ENCODE measurements at regions not wholly inside any gene's neighbourhood (a gene's known extent, or its start where the extent isn't known, plus 50 kb on each side); places are given as distances from the start of the nearest gene placed in this dataset.

DNA sequence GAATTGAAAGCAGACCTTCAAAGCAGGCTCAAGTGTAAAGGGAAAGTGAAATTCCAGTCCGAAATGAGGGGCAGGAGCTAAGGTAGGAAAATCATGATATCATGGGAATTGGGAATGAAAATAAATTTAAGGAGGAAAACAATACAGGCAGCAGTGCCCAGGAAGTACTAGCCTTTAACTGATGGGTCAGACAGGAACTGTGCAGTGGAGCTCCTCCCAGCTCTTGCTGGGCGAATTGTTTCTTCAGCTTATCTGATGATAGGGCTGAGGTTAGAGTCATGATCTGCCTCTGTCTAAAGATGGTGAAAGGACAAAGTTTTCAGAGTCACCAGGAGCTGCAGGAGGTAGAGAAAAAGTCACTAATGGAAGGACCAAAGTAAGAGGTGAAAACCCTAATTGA lies 457.9 kb upstream of the PTCHD4 start (continued):
- TF ChIP-seq, protein P1, sequence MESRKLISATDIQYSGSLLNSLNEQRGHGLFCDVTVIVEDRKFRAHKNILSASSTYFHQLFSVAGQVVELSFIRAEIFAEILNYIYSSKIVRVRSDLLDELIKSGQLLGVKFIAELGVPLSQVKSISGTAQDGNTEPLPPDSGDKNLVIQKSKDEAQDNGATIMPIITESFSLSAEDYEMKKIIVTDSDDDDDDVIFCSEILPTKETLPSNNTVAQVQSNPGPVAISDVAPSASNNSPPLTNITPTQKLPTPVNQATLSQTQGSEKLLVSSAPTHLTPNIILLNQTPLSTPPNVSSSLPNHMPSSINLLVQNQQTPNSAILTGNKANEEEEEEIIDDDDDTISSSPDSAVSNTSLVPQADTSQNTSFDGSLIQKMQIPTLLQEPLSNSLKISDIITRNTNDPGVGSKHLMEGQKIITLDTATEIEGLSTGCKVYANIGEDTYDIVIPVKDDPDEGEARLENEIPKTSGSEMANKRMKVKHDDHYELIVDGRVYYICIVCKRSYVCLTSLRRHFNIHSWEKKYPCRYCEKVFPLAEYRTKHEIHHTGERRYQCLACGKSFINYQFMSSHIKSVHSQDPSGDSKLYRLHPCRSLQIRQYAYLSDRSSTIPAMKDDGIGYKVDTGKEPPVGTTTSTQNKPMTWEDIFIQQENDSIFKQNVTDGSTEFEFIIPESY (IDR thresholded peaks at IDR 0.05): no peak

DNA sequence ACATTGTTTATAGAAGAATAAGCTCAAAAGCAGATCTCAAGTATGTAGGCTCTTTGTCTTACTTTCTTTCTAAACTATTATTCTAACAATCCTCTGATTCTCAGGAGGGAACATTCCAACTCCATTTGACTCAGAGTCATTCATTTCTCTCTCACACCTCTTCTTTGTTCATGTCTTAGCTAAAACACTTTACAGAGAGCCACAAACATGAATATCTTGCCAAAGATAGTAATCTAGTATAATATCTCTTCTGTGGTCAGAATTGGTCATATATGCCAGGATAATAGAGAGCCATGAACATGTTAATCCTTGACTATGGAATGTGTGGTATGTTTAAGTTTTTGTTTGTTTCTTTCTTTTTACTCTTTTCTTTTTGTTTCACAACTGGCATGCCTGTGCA lies 456.0 kb upstream of the PTCHD4 start:
- Histone ChIP-seq H3K9ac (ENCODE audit: control insufficient read depth, insufficient read depth, low read length) (no peak overlapping the region), H3K27ac (ENCODE audit: control insufficient read depth, insufficient read depth) (no peak overlapping the region), H3K4me2 (ENCODE audit: control insufficient read depth, insufficient read depth) (no peak overlapping the region), H3K4me1 (ENCODE audit: control insufficient read depth, insufficient read depth, low read length) (no peaks in the 10 kb centered on the region), H3K4me3 (no peak overlapping the region), H3K27me3 (replicated peaks in 1 of 2; ENCODE audit: control insufficient read depth in 2 of 2, insufficient read depth in 2 of 2, low read length in 1 of 2) (no peaks in the 10 kb centered on the region), H3K79me2 (ENCODE audit: control insufficient read depth, insufficient read depth, low read length) (no peaks in the 10 kb centered on the region), H3K9me3 (replicated peaks; ENCODE audit: control insufficient read depth, insufficient read depth, low read length) (no peaks in the 10 kb centered on the region), H3K36me3 (ENCODE audit: control insufficient read depth in 2 of 2, insufficient read depth in 2 of 2, low read length in 1 of 2) (no peaks in the 10 kb centered on the region), H4K20me1 (ENCODE audit: control insufficient read depth, insufficient read depth) (no peaks in the 10 kb centered on the region), H2AFZ (ENCODE audit: control insufficient read depth, low read depth, low read length) (no peak overlapping the region)
- CTCF ChIA-PET: no interaction called here
- POLR2A ChIA-PET: no interaction called here
- SMC1A ChIA-PET (ENCODE audit: uncharacterized antibody, unreplicated experiment): no interaction called here
- FAIRE-seq (no peak), ATAC-seq (no peak), DNase-seq (ENCODE audit: low read depth, low spot score) (no peak)
- intact Hi-C loops (cut with micrococcal nuclease; ENCODE audit: unreplicated experiment): no loop called here
- RAD21 ChIA-PET (ENCODE audit: unreplicated experiment): no interaction called here
- no TSS peak for BruUV-seq (replicated peaks)
- in situ Hi-C loops (cut with MboI): no loop called here
- TF ChIP-seq STAT1 (conservative IDR thresholded peaks at IDR 0.05) (no peak), IKZF2 (IDR thresholded peaks at IDR 0.05) (no peak), YY1 (IDR thresholded peaks at IDR 0.05; ENCODE audit: low read depth, low read length) (no peak), HDGF (IDR thresholded peaks at IDR 0.05) (no peak), HDAC6 (IDR thresholded peaks at IDR 0.05; ENCODE audit: unreplicated experiment) (no peak), KLF5 (IDR thresholded peaks at IDR 0.05; ENCODE audit: partially characterized antibody) (no peak), MTA2 (IDR thresholded peaks at IDR 0.05; ENCODE audit: low read depth) (no peak), BHLHE40 (IDR thresholded peaks at IDR 0.05; ENCODE audit: borderline replicate concordance in 1 of 2, low read depth in 2 of 2, low read length in 1 of 2) (no peak), NFYB (IDR thresholded peaks at IDR 0.05; ENCODE audit: insufficient read depth, low read depth, low read length) (no peak), EED (IDR thresholded peaks at IDR 0.05; ENCODE audit: low read depth) (no peak), ETV6 (conservative IDR thresholded peaks at IDR 0.05 in 1 of 2, IDR thresholded peaks at IDR 0.05 in 1 of 2; ENCODE audit: borderline replicate concordance in 1 of 2, low read depth in 1 of 2) (no peak), RAD21 (IDR thresholded peaks at IDR 0.05; ENCODE audit: insufficient read depth, low read depth, low read length) (no peak), GATAD2B (conservative IDR thresholded peaks at IDR 0.05; ENCODE audit: low read depth) (no peak)
- TF ChIP-seq, protein P2, sequence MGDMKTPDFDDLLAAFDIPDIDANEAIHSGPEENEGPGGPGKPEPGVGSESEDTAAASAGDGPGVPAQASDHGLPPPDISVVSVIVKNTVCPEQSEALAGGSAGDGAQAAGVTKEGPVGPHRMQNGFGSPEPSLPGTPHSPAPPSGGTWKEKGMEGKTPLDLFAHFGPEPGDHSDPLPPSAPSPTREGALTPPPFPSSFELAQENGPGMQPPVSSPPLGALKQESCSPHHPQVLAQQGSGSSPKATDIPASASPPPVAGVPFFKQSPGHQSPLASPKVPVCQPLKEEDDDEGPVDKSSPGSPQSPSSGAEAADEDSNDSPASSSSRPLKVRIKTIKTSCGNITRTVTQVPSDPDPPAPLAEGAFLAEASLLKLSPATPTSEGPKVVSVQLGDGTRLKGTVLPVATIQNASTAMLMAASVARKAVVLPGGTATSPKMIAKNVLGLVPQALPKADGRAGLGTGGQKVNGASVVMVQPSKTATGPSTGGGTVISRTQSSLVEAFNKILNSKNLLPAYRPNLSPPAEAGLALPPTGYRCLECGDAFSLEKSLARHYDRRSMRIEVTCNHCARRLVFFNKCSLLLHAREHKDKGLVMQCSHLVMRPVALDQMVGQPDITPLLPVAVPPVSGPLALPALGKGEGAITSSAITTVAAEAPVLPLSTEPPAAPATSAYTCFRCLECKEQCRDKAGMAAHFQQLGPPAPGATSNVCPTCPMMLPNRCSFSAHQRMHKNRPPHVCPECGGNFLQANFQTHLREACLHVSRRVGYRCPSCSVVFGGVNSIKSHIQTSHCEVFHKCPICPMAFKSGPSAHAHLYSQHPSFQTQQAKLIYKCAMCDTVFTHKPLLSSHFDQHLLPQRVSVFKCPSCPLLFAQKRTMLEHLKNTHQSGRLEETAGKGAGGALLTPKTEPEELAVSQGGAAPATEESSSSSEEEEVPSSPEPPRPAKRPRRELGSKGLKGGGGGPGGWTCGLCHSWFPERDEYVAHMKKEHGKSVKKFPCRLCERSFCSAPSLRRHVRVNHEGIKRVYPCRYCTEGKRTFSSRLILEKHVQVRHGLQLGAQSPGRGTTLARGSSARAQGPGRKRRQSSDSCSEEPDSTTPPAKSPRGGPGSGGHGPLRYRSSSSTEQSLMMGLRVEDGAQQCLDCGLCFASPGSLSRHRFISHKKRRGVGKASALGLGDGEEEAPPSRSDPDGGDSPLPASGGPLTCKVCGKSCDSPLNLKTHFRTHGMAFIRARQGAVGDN (IDR thresholded peaks at IDR 0.05): no peak
- TF ChIP-seq, protein P3, sequence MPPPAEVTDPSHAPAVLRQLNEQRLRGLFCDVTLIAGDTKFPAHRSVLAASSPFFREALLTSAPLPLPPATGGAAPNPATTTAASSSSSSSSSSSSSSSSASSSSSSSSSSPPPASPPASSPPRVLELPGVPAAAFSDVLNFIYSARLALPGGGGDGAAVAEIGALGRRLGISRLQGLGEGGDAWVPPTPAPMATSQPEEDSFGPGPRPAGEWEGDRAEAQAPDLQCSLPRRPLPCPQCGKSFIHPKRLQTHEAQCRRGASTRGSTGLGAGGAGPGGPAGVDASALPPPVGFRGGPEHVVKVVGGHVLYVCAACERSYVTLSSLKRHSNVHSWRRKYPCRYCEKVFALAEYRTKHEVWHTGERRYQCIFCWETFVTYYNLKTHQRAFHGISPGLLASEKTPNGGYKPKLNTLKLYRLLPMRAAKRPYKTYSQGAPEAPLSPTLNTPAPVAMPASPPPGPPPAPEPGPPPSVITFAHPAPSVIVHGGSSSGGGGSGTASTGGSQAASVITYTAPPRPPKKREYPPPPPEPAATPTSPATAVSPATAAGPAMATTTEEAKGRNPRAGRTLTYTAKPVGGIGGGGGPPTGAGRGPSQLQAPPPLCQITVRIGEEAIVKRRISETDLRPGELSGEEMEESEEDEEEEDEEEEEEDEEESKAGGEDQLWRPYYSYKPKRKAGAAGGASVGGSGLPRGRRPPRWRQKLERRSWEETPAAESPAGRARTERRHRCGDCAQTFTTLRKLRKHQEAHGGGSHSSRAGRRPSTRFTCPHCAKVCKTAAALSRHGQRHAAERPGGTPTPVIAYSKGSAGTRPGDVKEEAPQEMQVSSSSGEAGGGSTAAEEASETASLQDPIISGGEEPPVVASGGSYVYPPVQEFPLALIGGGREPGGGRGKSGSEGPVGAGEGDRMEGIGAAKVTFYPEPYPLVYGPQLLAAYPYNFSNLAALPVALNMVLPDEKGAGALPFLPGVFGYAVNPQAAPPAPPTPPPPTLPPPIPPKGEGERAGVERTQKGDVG (CRISPR knock-in tag; IDR thresholded peaks at IDR 0.05): no peak

All from GM12878 (cell line).